Smooth muscle cell (in vitro differentiated cells): ENCODE measurements at regions not wholly inside any gene's neighbourhood (a gene's known extent, or its start where the extent isn't known, plus 50 kb on each side); places are given as distances from the start of the nearest gene placed in this dataset.
"Not testable (repeated sequence)": the region's sequence is repeated elsewhere in the genome, so short reads cannot be mapped to it uniquely, and the experiment has no call there.

Source experiments
- DNase-seq: peaks from one replicate; lab custom pipeline; 2025; ENCODE audit not compliant: unreplicated experiment; lab: John Stamatoyannopoulos, UW
- H2AFZ ChIP-seq: fragments of 200-600 bp; sonication (generic); 2 replicates; pipeline ENCODE4 v1.6.0; 2016; ENCODE audit warnings: antibody characterized with exemption, low read depth, mild to moderate bottlenecking
- H3F3A ChIP-seq: fragments of 200-600 bp; sonication (generic); 2 replicates; pipeline ENCODE4 v1.6.0; 2017; ENCODE audit warnings: antibody characterized with exemption, low read depth
- H3K27ac ChIP-seq: fragments of 200-600 bp; sonication (generic); 2 replicates; pipeline ENCODE4 v1.5.1; 2016; ENCODE audit warnings: low read depth, mild to moderate bottlenecking
- H3K27me3 ChIP-seq: fragments of 200-600 bp; sonication (generic); 2 replicates; pipeline ENCODE4 v1.6.1; 2016; ENCODE audit warnings: low read depth, mild to moderate bottlenecking
- H3K36me3 ChIP-seq: fragments of 200-600 bp; sonication (generic); 2 replicates; pipeline ENCODE4 v1.5.1; 2016; ENCODE audit warnings: low read depth
- H3K4me1 ChIP-seq: fragments of 200-600 bp; sonication (generic); 2 replicates; pipeline ENCODE4 v1.5.1; 2016; ENCODE audit warnings: low read depth
- H3K4me2 ChIP-seq: fragments of 200-600 bp; sonication (generic); 2 replicates; pipeline ENCODE4 v1.6.0; 2016; ENCODE audit warnings: mild to moderate bottlenecking
- H3K4me3 ChIP-seq: fragments of 200-600 bp; sonication (generic); 2 replicates; pipeline ENCODE4 v1.5.1; 2016; ENCODE audit warnings: mild to moderate bottlenecking
- H3K79me2 ChIP-seq: fragments of 200-600 bp; sonication (generic); 2 replicates; pipeline ENCODE4 v1.6.0; 2016; ENCODE audit warnings: low read depth, mild to moderate bottlenecking
- H3K9ac ChIP-seq: fragments of 200-600 bp; sonication (generic); 2 replicates; pipeline ENCODE4 v1.6.0; 2016; ENCODE audit warnings: low read depth
- H3K9me3 ChIP-seq: fragments of 200-600 bp; sonication (generic); replicated peaks from 2 replicates; pipeline ENCODE4 v1.5.1; 2016; ENCODE audit warnings: low read depth
- H4K20me1 ChIP-seq: fragments of 200-600 bp; sonication (generic); 2 replicates; pipeline ENCODE4 v1.6.0; 2016; ENCODE audit warnings: low read depth
- CTCF ChIP-seq: fragments of 200-600 bp; sonication (generic); IDR thresholded peaks from 2 replicates; pipeline ENCODE4 v1.5.1; 2017; ENCODE audit warnings: borderline replicate concordance, mild to moderate bottlenecking, antibody characterized with exemption; ENCODE audit not compliant: insufficient read depth, poor library complexity, severe bottlenecking
- WGBS: methylation state at CpG from one replicate; pipeline ENCODE4 v1.1.7; 2016; ENCODE audit warnings: low lambda C conversion rate; 5-methylcytosine and 5-hydroxymethylcytosine counted together

GRCh38 chr13:103884101-103884723 is 818.0 kb upstream of the SLC10A2 start:
- no peaks in the 10 kb centered on the region for H3K36me3 ChIP-seq
- no peaks in the 10 kb centered on the region for H3F3A ChIP-seq
- no peak for TF ChIP-seq CTCF
- DNase-seq = no peak
- H3K9ac ChIP-seq = no peak overlapping the region
- H3K4me2 ChIP-seq = no peak overlapping the region
- no peak overlapping the region for H3K27ac ChIP-seq
- no peaks in the 10 kb centered on the region for H4K20me1 ChIP-seq
- H3K79me2 ChIP-seq = no peaks in the 10 kb centered on the region
- H3K27me3 ChIP-seq = no peaks in the 10 kb centered on the region
- no peak overlapping the region for H2AFZ ChIP-seq
- H3K9me3 ChIP-seq = no peaks in the 10 kb centered on the region
- 69% methylated on average over 7 of the region's 7 CpGs for WGBS
- H3K4me3 ChIP-seq = no peak overlapping the region
- H3K4me1 ChIP-seq = no peaks in the 10 kb centered on the region

- Histone ChIP-seq H3K79me2 (no peaks in the 10 kb centered on the region), H3K27ac (no peak overlapping the region), H3K4me1 (no peaks in the 10 kb centered on the region), H3K9ac (no peak overlapping the region), H3K4me3 (peak overlapping the region; percentile 12), H3F3A (no peaks in the 10 kb centered on the region), H2AFZ (no peak overlapping the region), H3K9me3 (no peaks in the 10 kb centered on the region), H3K36me3 (no peaks in the 10 kb centered on the region), H4K20me1 (no peaks in the 10 kb centered on the region), H3K4me2 (peak overlapping the region; percentile 72), H3K27me3 (no peaks in the 10 kb centered on the region)
- no peak for TF ChIP-seq CTCF
- WGBS = 79% methylated on average over 8 of the region's 8 CpGs
- DNase-seq = no peak
Observed at GRCh38 chr13:103883698-103884097, 817.5 kb upstream of the SLC10A2 start.

GRCh38 chr13:103883164-103883563 is 816.9 kb upstream of the SLC10A2 start:
- no peaks in the 10 kb centered on the region for H3K36me3 ChIP-seq
- no peaks in the 10 kb centered on the region for H3F3A ChIP-seq
- H2AFZ ChIP-seq = no peak overlapping the region
- no peaks in the 10 kb centered on the region for H3K27me3 ChIP-seq
- peak; percentile 53 for TF ChIP-seq CTCF
- peak overlapping the region; percentile 12 for H3K4me3 ChIP-seq
- DNase-seq = peak; percentile 42
- H3K79me2 ChIP-seq = no peaks in the 10 kb centered on the region
- H3K9me3 ChIP-seq = no peaks in the 10 kb centered on the region
- H3K27ac ChIP-seq = no peak overlapping the region
- WGBS = 2% methylated on average over 7 of the region's 7 CpGs
- H3K9ac ChIP-seq = no peak overlapping the region
- H3K4me2 ChIP-seq = peak overlapping the region; percentile 72
- H3K4me1 ChIP-seq = no peaks in the 10 kb centered on the region
- H4K20me1 ChIP-seq = no peaks in the 10 kb centered on the region

- H3K27me3 ChIP-seq, H3K27ac ChIP-seq, H3K4me1 ChIP-seq, H3K4me3 ChIP-seq, H3K9ac ChIP-seq, H3K4me2 ChIP-seq, H3K36me3 ChIP-seq, H2AFZ ChIP-seq, H3K9me3 ChIP-seq, H3K79me2 ChIP-seq, H4K20me1 ChIP-seq, DNase-seq, H3F3A ChIP-seq: not testable (repeated sequence)
- 80% methylated on average over 13 of the region's 13 CpGs for WGBS
Observed at GRCh38 chr13:103880146-103880545, 813.9 kb upstream of the SLC10A2 start.
